ENCODE measurements at regions not wholly inside any gene's neighbourhood (a gene's known extent, or its start where the extent isn't known, plus 50 kb on each side); places are given as distances from the start of the nearest gene placed in this dataset.

GRCh38 chr16:74210245-74210644, 86.4 kb upstream of the PSMD7 start:
- H2AFZ ChIP-seq (ENCODE audit: low read depth) = no peak overlapping the region
- no peaks in the 10 kb centered on the region for H3F3A ChIP-seq (replicated peaks; ENCODE audit: insufficient read depth)
- CTCF ChIA-PET = interaction anchor here (1.0 to 7.6 kb wide), 2 partner anchors 16 to 145 kb away, joined by 3 to 37 read pairs; no protein-coding TSS in a partner anchor
- H3K9me3 ChIP-seq = no peaks in the 10 kb centered on the region
- H3K4me2 ChIP-seq = no peak overlapping the region
- no peaks in the 10 kb centered on the region for H3K9me2 ChIP-seq
- H3K4me1 ChIP-seq (ENCODE audit: control insufficient read depth in 1 of 2, insufficient read depth in 2 of 2, low read depth in 1 of 2, low read length in 1 of 2) = no peaks in the 10 kb centered on the region
- POLR2A ChIA-PET = no interaction called here
- no peak overlapping the region for H3K4me3 ChIP-seq (ENCODE audit: low read depth in 2 of 2, low read length in 1 of 2)
- TF ChIP-seq JUND (IDR thresholded peaks at IDR 0.05) (no peak), IRF3 (IDR thresholded peaks at IDR 0.05; ENCODE audit: low read depth, low read length) (no peak), PBX3 (IDR thresholded peaks at IDR 0.05) (no peak), REST (IDR thresholded peaks at IDR 0.05; ENCODE audit: low read depth, low read length) (no peak), ELF1 (IDR thresholded peaks at IDR 0.05) (no peak), FOXM1 (IDR thresholded peaks at IDR 0.05; ENCODE audit: low read depth) (no peak), CTCF (IDR thresholded peaks at IDR 0.05) (no peak), ZBTB33 (IDR thresholded peaks at IDR 0.05; ENCODE audit: borderline replicate concordance, low read depth) (no peak), SIN3A (IDR thresholded peaks at IDR 0.05; ENCODE audit: borderline replicate concordance, low read depth, low read length) (no peak), MAX (IDR thresholded peaks at IDR 0.05; ENCODE audit: low read depth) (no peak), USF2 (IDR thresholded peaks at IDR 0.05; ENCODE audit: borderline replicate concordance, low read depth, low read length) (no peak), SMC3 (IDR thresholded peaks at IDR 0.05; ENCODE audit: low read depth, low read length) (no peak), NRF1 (IDR thresholded peaks at IDR 0.05; ENCODE audit: low read depth, low read length) (no peak), RCOR1 (IDR thresholded peaks at IDR 0.05; ENCODE audit: low read length) (no peak)
- no peak for DNase-seq
- H3K9ac ChIP-seq = no peak overlapping the region
- no peaks in the 10 kb centered on the region for H3K27me3 ChIP-seq (ENCODE audit: insufficient read depth)
- no peaks in the 10 kb centered on the region for H3K79me2 ChIP-seq (ENCODE audit: insufficient read depth)
- 38% methylated on average over 1 of the region's 1 CpG for WGBS (ENCODE audit: low lambda C conversion rate)
- H3K27ac ChIP-seq (ENCODE audit: low read depth in 2 of 2, low read length in 1 of 2) = no peak overlapping the region
- H4K20me1 ChIP-seq (ENCODE audit: insufficient read depth) = no peaks in the 10 kb centered on the region
- no peaks in the 10 kb centered on the region for H3K36me3 ChIP-seq (replicated peaks in 1 of 2; ENCODE audit: control insufficient read depth in 1 of 2, insufficient read depth in 2 of 2, low read length in 1 of 2)

Data from SK-N-SH (cell line).